GM19035 (cell line): ENCODE measurements at regions not wholly inside any gene's neighbourhood (a gene's known extent, or its start where the extent isn't known, plus 50 kb on each side); places are given as distances from the start of the nearest gene placed in this dataset.
"Not testable (repeated sequence)": the region's sequence is repeated elsewhere in the genome, so short reads cannot be mapped to it uniquely, and the experiment has no call there.

Experiments
- ATAC-seq: cut with Tn5 transposase; IDR thresholded peaks from one replicate; pipeline ENCODE4 v1.9.1; 2021; ENCODE audit not compliant: unreplicated experiment

GRCh38 chr6:57860481-57861315 is 543.3 kb downstream of the PRIM2 start:
- not testable (repeated sequence) for ATAC-seq

DNA sequence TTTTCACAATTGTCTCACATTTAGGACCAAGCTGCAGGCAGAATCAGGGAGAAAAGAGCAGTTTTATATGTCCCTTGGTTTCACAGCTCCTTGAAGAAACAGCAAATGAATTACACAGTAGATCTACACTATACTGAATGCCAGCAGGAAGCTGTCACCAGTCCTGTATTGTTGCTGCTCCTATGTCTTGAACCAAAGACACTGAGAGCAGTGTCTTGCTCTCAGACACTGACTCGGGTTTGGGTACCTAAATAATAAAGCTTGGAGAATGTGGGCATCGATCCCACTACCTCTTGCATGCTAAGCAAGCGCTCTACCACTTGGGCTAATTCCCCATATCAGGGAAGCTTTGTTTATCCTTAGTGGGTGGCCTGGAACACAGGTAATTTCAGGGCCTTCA is 552.7 kb downstream of the PRIM2 start:
- ATAC-seq = not testable (repeated sequence)

DNA sequence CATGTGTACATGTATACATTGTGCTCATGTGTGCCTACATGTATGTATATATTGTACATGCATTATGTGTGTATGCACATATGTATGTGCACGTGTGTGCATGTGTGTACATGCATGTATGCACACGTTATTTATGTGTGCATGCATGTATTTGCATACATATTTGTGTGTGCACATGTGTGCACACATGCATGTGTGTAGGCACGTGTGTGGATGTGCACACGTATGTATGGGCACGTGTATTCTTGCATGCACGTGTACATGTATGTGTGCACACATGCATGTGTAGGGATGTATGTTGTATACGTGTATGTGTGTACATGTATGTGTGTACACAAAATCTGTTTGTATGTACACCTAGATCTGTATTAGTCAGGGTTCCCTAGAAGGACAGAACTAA is 556.0 kb downstream of the PRIM2 start:
- ATAC-seq = not testable (repeated sequence)

DNA sequence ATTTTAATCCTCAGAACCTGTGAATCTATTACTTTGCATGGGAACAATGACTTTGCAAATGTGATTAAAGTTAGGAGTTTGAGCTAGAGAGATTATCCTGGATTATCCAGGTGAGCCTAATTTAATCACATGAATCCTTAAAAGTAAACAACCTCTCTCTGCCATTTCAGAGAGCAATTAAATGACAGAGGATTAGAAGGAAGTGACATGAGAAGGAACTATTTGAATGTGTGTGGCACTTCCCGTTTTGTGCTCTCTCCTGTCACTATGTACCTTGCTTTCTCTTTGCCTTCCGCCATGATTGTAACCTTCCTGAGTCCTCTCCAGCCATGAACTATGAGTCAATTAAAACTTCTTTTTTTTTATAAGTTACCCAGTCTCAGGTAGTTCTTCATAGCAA is 559.2 kb downstream of the PRIM2 start:
- not testable (repeated sequence) for ATAC-seq

DNA sequence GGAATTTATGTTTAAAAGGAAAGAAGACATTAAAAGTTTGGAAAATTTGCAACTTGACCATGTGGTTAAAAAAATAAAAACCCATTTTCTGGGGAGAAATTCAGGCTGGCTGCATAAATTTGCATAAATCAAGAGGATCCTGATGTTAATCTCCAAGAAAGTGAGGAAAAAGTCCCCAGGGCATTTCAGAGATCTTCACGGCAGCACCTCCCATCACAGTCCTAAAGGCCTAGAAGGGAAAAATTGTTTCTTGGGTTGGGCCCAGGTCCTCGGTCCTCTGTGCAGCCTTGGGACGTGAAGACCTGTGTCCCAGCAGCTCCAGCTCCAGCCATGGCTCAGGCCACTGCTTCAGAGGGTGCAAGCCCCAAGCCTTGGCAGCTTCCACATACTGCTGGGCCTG is 560.3 kb downstream of the PRIM2 start:
- not testable (repeated sequence) for ATAC-seq

DNA sequence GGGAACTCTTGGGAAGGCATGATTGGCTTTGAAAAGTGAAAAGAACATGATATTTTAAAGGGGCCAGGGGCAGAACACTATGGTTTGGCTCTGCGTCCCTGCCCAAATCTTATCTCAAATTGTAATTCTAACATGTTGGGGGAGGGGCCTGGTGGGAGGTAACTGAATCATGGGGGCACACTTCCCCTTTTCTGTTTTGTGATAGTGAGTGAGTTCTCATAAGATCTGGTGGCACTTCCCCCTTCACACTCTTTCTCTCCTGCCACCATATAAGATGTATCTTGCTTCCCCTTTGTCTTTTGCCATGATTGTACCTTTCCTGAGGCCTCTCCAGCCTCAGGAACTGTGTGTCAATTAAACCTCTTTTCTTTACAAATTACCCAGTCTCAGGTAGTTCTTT is 561.4 kb downstream of the PRIM2 start:
- ATAC-seq = not testable (repeated sequence)

DNA sequence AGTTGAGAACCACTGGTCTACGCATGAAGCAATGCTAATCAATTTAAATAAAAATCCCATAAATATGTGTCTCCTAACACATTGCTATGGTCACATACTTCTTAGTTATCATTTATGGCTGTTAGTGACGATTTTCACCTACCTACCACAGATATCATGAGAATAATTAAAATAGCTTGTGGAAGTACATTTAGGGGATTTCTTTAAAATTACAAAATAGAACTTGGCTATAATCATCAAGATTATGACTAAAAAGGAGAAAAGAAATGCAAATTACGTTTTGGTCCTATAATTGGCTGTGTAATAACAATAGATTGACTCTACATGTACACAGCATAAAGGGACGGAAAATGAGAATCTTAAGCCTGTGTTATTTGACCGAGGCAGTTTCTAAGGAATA is 581.4 kb downstream of the PRIM2 start:
- ATAC-seq = peak; percentile 79

GRCh38 chr6:57900687-57901399 is 583.4 kb downstream of the PRIM2 start:
- not testable (repeated sequence) for ATAC-seq

- ATAC-seq = not testable (repeated sequence)
Observed at GRCh38 chr6:57901445-57901844, 584.0 kb downstream of the PRIM2 start.

GRCh38 chr6:57904356-57904755 is 586.9 kb downstream of the PRIM2 start:
- not testable (repeated sequence) for ATAC-seq

GRCh38 chr6:57915300-57915699 is 597.9 kb downstream of the PRIM2 start:
- not testable (repeated sequence) for ATAC-seq

DNA sequence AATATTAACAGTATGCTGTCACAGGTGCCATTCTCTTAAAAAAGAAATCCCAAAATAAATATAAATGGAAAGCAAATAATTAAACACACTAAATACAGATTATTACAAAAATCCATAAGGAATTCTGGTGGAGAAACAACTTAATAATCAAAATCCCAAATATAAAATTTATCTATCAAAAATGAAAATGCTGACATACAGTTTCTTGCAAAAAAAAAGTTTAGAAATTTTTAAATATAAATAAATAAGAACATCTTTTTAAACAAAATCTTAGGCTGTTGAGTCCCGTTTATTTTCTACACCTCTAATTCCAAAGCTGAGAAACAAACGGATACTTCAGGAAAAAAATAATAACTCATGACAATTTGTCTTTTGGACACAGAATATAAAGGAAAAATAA is 625.5 kb downstream of the PRIM2 start:
- ATAC-seq = not testable (repeated sequence)

DNA sequence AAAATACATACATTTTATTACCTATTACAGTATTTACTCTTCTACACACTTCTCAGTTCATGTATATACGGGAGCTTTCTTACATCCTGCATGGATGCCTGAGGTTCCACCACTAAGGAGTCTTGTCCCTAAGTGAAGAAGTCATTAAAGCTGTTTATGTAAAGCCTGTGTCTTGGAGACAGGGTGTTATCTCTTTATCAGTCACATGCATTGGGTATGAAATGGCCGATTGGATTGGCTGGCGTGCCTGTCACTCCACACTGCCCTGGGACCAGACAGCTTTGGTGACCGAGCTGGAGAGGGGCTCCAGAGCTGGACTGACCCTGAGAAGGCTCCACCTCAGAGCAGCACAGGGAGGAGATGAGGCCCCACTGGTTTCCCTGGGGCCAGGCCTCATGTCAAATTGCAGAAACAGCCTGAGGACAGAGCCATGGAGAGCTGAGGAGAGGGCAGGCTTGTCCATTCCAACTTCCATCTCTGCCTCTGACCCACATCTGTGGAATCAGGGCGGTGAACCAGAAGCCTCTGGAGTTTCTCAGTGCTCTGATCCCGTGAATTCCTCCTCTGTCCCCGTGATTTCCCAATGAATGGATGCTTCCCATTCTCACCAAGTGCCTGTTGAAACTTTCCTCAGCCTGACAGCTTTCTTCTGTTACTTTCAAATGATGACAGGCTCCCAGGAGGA is 628.8 kb downstream of the PRIM2 start:
- ATAC-seq = not testable (repeated sequence)

GRCh38 chr6:57946769-57947091 is 629.3 kb downstream of the PRIM2 start:
- ATAC-seq = not testable (repeated sequence)

DNA sequence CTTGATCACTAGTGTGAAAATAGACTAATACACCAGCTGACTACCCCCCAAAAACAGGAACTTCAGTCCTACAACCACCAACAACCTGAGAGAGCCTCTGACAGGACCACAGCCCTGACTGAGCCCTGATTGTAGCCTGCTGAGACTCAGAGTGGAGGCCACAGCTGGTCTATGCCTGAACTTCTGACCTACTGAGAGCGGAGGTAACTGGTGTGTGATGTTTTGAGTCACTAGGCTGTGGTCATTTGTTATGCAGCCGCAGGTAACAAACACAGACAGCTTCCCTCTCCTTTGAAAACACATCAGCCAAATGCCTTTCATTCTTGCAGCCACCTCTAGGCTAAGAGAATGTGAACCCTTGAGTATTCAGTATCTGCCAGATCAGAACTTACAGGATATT is 631.1 kb downstream of the PRIM2 start:
- ATAC-seq = not testable (repeated sequence)

DNA sequence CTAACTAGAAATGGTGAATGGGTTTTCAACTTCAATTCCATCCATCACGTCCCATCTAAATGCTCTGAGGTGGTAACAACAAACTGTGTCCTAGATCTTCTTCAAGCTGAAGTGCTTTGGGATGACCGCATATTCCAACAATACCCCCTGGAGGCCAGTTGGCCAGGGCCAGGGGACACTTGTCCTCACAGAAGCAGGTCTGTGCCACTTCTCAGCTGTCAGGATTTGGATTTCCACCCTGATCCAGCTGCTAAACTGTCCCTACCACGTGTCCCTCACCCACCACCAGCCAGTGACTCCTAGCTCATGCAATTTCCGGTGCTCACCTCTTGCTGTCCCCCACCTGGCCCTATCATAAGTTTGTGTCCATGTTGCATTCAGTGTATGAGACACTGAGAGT is 633.0 kb downstream of the PRIM2 start:
- not testable (repeated sequence) for ATAC-seq

- ATAC-seq = not testable (repeated sequence)
Observed at GRCh38 chr6:57966757-57967156, 649.3 kb downstream of the PRIM2 start.

DNA sequence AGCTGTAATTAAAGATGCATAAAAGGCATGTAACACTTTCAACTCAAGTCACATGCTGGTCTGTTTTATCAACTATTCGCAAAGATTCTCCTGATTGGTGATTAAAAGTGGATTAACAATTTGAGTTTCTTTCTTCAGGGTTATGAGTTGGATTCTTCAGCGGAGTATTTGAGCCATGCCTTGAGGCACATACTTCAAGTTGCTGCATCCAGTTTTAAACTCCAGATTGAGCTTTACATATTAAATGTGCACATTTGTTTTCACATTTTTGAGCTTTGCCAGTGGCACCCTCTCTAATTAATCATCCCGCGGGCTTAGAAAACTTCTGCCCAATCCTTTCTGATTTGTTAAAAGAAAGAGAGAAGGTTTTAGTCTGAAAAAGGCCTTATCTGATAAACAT is 654.5 kb downstream of the PRIM2 start:
- ATAC-seq = not testable (repeated sequence)

- ATAC-seq = no peak
Observed at GRCh38 chr6:57974653-57975052, 657.2 kb downstream of the PRIM2 start.

DNA sequence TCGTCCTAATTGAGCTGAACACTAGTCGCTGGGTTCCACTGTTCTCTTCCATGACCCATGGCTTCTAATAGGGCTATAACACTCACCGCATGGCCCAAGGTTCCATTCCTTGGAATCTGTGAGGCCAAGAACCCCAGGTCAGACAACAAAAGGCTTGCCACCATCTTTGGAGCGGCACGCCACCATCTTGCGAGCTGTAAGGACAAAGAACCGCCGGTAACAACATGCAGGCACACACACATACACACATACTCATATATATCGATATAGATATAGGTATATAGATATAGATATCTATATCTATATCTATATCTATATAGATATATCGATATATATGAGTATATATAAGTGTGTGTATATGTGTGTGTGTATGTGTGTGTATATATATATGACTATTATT is 657.7 kb downstream of the PRIM2 start:
- not testable (repeated sequence) for ATAC-seq

DNA sequence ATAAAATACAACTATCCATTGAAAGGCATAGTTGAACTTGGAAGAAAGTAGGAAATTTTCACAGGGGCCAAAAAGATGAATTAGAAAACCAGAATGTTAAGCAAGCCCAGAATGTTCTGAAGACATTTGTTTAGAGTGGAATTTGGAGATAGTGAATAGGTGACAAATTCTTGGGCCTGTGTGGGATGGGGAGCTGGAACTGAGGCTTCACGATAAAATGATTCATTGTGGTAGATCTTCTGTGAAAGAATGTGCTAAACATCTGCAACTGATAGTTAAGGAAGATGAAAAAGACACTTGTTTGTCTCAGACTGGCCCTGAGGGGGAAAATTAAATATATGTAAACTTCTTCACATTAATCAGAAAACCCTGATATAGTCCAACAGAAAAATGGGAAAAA is 658.9 kb downstream of the PRIM2 start:
- not testable (repeated sequence) for ATAC-seq

DNA sequence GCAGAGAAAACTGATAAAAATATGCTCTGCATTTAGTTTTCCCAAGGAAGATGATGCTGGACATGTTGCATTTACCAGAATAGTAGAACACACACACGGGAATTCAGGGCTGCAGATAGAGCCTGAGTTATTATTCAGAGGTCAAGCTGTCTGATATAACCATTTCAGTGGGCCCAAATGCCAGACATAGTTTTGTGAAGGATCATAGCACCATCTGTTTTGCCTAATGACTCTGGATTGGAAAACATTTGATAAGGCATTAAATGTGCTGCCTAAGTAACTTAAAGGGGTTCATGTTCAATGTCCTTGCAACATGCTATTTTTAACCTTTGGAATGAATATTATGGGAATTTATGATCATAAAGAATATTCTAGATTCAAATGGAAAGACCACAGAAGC is 666.2 kb downstream of the PRIM2 start:
- not testable (repeated sequence) for ATAC-seq
